ENCODE measurements at regions not wholly inside any gene's neighbourhood (a gene's known extent, or its start where the extent isn't known, plus 50 kb on each side); places are given as distances from the start of the nearest gene placed in this dataset.

DNA sequence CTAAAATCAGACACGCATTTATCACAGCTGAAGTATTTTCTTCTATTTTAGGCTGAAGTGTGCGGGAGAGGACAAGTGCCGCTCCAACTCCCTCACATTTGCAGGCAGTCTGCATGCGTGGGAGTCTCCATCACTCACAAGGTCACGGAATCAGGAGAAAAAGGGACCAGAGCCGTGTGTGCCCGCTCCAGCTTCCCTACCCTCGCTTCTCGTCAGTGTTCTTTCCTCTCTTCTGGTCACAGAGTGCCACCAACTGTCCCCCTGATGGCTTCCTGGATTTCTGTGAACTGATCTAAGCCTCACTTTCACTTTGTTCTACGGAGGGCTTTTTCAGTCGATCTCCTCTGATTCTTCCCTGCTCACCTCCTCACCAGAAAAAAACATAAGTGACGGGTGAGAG, 407.4 kb upstream of the AADAT start:
- H3K9me3 ChIP-seq (ENCODE audit: control insufficient read depth, low read length) = no peaks in the 10 kb centered on the region
- Mint-ChIP-seq H3K27ac (no peak overlapping the region), H3K27me3 (ENCODE audit: insufficient read depth) (no peaks in the 10 kb centered on the region), H3K9me3 (peaks cover 9% of the 10 kb centered on the region), H3K36me3 (ENCODE audit: low read depth) (no peaks in the 10 kb centered on the region), H3K4me1 (no peaks in the 10 kb centered on the region), H3K4me3 (no peak overlapping the region)
- TF ChIP-seq, protein P1, sequence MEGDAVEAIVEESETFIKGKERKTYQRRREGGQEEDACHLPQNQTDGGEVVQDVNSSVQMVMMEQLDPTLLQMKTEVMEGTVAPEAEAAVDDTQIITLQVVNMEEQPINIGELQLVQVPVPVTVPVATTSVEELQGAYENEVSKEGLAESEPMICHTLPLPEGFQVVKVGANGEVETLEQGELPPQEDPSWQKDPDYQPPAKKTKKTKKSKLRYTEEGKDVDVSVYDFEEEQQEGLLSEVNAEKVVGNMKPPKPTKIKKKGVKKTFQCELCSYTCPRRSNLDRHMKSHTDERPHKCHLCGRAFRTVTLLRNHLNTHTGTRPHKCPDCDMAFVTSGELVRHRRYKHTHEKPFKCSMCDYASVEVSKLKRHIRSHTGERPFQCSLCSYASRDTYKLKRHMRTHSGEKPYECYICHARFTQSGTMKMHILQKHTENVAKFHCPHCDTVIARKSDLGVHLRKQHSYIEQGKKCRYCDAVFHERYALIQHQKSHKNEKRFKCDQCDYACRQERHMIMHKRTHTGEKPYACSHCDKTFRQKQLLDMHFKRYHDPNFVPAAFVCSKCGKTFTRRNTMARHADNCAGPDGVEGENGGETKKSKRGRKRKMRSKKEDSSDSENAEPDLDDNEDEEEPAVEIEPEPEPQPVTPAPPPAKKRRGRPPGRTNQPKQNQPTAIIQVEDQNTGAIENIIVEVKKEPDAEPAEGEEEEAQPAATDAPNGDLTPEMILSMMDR (conservative IDR thresholded peaks at IDR 0.05) = no peak
- H3K36me3 ChIP-seq (ENCODE audit: control insufficient read depth, insufficient read depth, low read length) = no peaks in the 10 kb centered on the region
- no peak overlapping the region for H3K4me3 ChIP-seq (ENCODE audit: low read length)
- no peak for DNase-seq
- H3K27me3 ChIP-seq (ENCODE audit: control insufficient read depth, insufficient read depth, low read length, poor library complexity, severe bottlenecking) = no peaks in the 10 kb centered on the region
- H3K27ac ChIP-seq (ENCODE audit: low read depth, low read length) = no peak overlapping the region
- no peaks in the 10 kb centered on the region for H3K4me1 ChIP-seq (ENCODE audit: control insufficient read depth, insufficient read depth, low read length)
- 91% methylated on average over 7 to 12 of the region's 12 CpGs for WGBS, 2 experiments (ENCODE audit: insufficient coverage in 1 of 2, insufficient read length in 1 of 2)
- H3K9ac ChIP-seq (ENCODE audit: extremely low read depth, low read length, poor library complexity, severe bottlenecking) = no peak overlapping the region

DNA sequence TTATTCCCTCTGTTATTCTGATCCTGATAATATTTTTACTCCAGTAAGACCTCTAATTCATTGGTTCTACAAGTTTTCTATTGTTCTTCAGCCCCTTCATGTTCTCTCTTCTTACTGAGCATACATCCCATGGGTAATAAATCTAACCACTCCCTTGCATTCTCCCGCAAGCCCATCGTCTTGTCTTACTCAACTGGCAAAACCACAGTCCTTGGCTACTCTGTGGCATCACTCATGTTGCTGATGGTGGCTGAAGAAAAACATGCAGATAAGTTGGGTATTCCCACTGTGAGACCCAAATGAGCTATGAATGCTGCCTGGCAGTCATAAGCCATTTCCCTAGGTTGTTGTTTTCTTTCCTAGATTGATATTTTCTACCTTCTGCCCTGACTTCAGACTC, 402.2 kb upstream of the AADAT start:
- Histone ChIP-seq H3K27me3 (ENCODE audit: control insufficient read depth, insufficient read depth, low read length, poor library complexity, severe bottlenecking) (no peaks in the 10 kb centered on the region), H3K4me3 (ENCODE audit: low read length) (no peak overlapping the region), H3K27ac (ENCODE audit: low read depth, low read length) (no peak overlapping the region), H3K9me3 (ENCODE audit: control insufficient read depth, low read length) (no peaks in the 10 kb centered on the region), H3K9ac (ENCODE audit: extremely low read depth, low read length, poor library complexity, severe bottlenecking) (no peak overlapping the region), H3K4me1 (ENCODE audit: control insufficient read depth, insufficient read depth, low read length) (no peaks in the 10 kb centered on the region), H3K36me3 (ENCODE audit: control insufficient read depth, insufficient read depth, low read length) (no peaks in the 10 kb centered on the region)
- Mint-ChIP-seq H3K4me1 (no peaks in the 10 kb centered on the region), H3K4me3 (no peak overlapping the region), H3K27ac (no peak overlapping the region), H3K27me3 (ENCODE audit: insufficient read depth) (no peaks in the 10 kb centered on the region), H3K9me3 (peaks cover 9% of the 10 kb centered on the region), H3K36me3 (ENCODE audit: low read depth) (no peaks in the 10 kb centered on the region)
- TF ChIP-seq, protein P1 (conservative IDR thresholded peaks at IDR 0.05) = no peak
- 47% methylated on average over 2 of the region's 2 CpGs; no CpG with 5 or more reads in 1 of the 2 experiments for WGBS, 2 experiments (ENCODE audit: insufficient coverage in 1 of 2, insufficient read length in 1 of 2)
- DNase-seq = no peak

DNA sequence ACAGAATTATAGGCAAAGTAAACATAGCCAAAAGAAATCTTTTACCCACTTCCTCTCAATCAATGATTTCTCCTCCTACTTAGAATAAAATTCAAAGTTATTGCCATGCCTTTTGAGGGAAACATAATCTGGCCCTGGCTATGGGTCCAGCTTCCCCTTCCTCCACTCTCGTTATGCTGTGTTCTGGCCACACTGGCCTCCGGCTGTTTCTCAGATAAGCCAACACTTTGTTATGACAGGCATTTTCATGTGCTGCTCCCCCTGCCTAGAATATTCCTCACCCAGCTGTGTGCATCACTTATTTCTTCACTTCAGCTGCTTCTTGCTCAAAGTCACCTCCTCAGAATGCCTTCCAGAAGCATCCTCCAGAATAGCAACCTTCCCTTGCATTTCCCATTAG, 386.6 kb upstream of the AADAT start:
- Mint-ChIP-seq H3K27ac (no peak overlapping the region), H3K4me1 (peaks cover 10% of the 10 kb centered on the region), H3K4me3 (no peak overlapping the region), H3K36me3 (ENCODE audit: low read depth) (no peaks in the 10 kb centered on the region), H3K27me3 (ENCODE audit: insufficient read depth) (no peaks in the 10 kb centered on the region), H3K9me3 (no peaks in the 10 kb centered on the region)
- DNase-seq = no peak
- Histone ChIP-seq H3K27ac (ENCODE audit: low read depth, low read length) (no peak overlapping the region), H3K4me1 (ENCODE audit: control insufficient read depth, insufficient read depth, low read length) (peaks cover 6% of the 10 kb centered on the region), H3K9me3 (ENCODE audit: control insufficient read depth, low read length) (no peaks in the 10 kb centered on the region), H3K9ac (ENCODE audit: extremely low read depth, low read length, poor library complexity, severe bottlenecking) (no peak overlapping the region), H3K4me3 (ENCODE audit: low read length) (no peak overlapping the region), H3K36me3 (ENCODE audit: control insufficient read depth, insufficient read depth, low read length) (no peaks in the 10 kb centered on the region), H3K27me3 (ENCODE audit: control insufficient read depth, insufficient read depth, low read length, poor library complexity, severe bottlenecking) (no peaks in the 10 kb centered on the region)
- TF ChIP-seq, protein P1 (conservative IDR thresholded peaks at IDR 0.05) = no peak
- WGBS, 2 experiments (ENCODE audit: insufficient coverage in 1 of 2, insufficient read length in 1 of 2) = 92 to 100% methylated on average over 2 of the region's 2 CpGs
